Thymus (tissue), 11 donors: ENCODE measurements at regions not wholly inside any gene's neighbourhood (a gene's known extent, or its start where the extent isn't known, plus 50 kb on each side); places are given as distances from the start of the nearest gene placed in this dataset.
"Not testable (repeated sequence)": the region's sequence is repeated elsewhere in the genome, so short reads cannot be mapped to it uniquely, and the experiment has no call there.

Source experiments
- DNase-seq, 9 donors: peaks; one replicate each; pipeline ENCODE4 v3.0.0-alpha.2; 2013; ENCODE audit warnings: low spot score in 9 of 9, low read depth in 6 of 9, missing footprints in 1 of 9
- H3K27ac ChIP-seq, 2 donors: one replicate each; pipeline ENCODE4 v1.5.1; 2013; ENCODE audit warnings: control low read depth in 1 of 2, low read depth in 1 of 2, low read length in 1 of 2, mild to moderate bottlenecking in 1 of 2, moderate library complexity in 1 of 2
- H3K27me3 ChIP-seq, 2 donors: one replicate each; pipeline ENCODE4 v1.5.1; 2013; ENCODE audit warnings: low read length in 1 of 2; ENCODE audit not compliant: control insufficient read depth in 2 of 2, insufficient read depth in 1 of 2
- H3K36me3 ChIP-seq, 2 donors: one replicate each; pipeline ENCODE4 v1.5.1; 2013; ENCODE audit warnings: low read length in 1 of 2, mild to moderate bottlenecking in 1 of 2, moderate library complexity in 1 of 2; ENCODE audit not compliant: control insufficient read depth in 2 of 2, insufficient read depth in 2 of 2
- H3K4me1 ChIP-seq, 2 donors: one replicate each; pipeline ENCODE4 v1.5.1; 2013; ENCODE audit warnings: low read length in 2 of 2; ENCODE audit not compliant: control insufficient read depth in 2 of 2, insufficient read depth in 2 of 2
- H3K4me3 ChIP-seq, 2 donors: one replicate each; pipeline ENCODE4 v1.5.1; 2013; ENCODE audit warnings: low read length in 2 of 2, control low read depth in 1 of 2, mild to moderate bottlenecking in 1 of 2
- H3K9me3 ChIP-seq, 2 donors: one replicate each; pipeline ENCODE4 v1.5.1; 2013; ENCODE audit warnings: low read length in 1 of 2, mild to moderate bottlenecking in 1 of 2; ENCODE audit not compliant: control insufficient read depth in 2 of 2, insufficient read depth in 1 of 2
- WGBS: extraction: QIAGEN DNeasy Blood & Tissue Kit; methylation state at CpG from one replicate; pipeline ENCODE4 v1.1.7; 2013; 5-methylcytosine and 5-hydroxymethylcytosine counted together
- donor health status: healthy.

GRCh38 chr6:121895731-121896130 lies 460.3 kb downstream of the GJA1 start:
- WGBS, result 82% methylated on average over 5 of the region's 5 CpGs
- not testable (repeated sequence) for H3K9me3 ChIP-seq, H3K36me3 ChIP-seq, H3K27me3 ChIP-seq, H3K4me3 ChIP-seq, H3K27ac ChIP-seq, H3K4me1 ChIP-seq, DNase-seq

DNA sequence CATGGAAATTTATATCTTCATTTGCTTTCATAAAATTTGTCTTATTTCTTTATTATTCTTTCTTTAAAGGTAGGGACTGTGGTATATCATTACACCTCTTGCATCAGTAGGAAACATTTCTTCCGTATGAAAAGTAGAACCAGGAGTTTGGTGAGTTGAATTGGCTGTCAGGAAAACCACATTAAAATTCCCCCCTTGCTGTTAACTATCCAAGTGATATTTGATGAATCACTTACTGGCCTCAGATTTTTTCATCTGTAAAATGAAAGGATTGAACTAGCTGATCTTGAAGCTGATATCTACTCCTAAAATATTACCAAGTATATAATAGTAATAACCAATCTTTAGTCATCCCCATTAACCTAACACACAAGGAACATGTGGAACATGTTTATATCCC lies 460.9 kb downstream of the GJA1 start:
- no peak overlapping the region for H3K4me3 ChIP-seq
- H3K4me1 ChIP-seq, result no peaks in the 10 kb centered on the region
- H3K27me3 ChIP-seq, result no peaks in the 10 kb centered on the region
- no peaks in the 10 kb centered on the region for H3K36me3 ChIP-seq
- no peak for DNase-seq
- 90% methylated on average over 1 of the region's 1 CpG for WGBS
- H3K9me3 ChIP-seq, result no peaks in the 10 kb centered on the region
- H3K27ac ChIP-seq, result no peak overlapping the region

DNA sequence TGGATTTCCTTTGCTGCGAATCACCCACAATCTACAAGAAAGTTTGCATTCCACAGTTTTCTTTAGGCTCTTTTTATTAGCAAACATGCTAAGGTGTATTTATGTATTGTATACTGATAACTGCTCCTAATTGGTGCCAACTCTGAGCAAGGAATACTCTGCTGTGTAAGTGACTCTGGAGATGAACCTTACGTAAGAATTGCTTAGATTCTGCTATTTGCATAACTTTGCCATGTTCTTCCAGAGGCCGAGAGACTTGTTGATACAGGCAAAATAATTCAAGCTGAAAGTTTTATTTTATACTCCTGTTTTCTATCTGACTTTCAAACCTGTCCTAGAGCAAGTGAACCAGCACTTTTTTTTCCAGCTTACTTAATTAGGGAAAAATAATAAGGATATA lies 461.3 kb downstream of the GJA1 start:
- WGBS, result 95% methylated on average over 3 of the region's 3 CpGs
- no peak overlapping the region for H3K27ac ChIP-seq
- no peaks in the 10 kb centered on the region for H3K4me1 ChIP-seq
- no peaks in the 10 kb centered on the region for H3K27me3 ChIP-seq
- H3K4me3 ChIP-seq, result no peak overlapping the region
- no peak for DNase-seq
- H3K36me3 ChIP-seq, result no peaks in the 10 kb centered on the region
- no peaks in the 10 kb centered on the region for H3K9me3 ChIP-seq

GRCh38 chr6:121897337-121897760 lies 461.9 kb downstream of the GJA1 start:
- DNase-seq, result peak in 1 of 9 donors; percentile 16
- H3K4me1 ChIP-seq, result no peaks in the 10 kb centered on the region
- no peaks in the 10 kb centered on the region for H3K27me3 ChIP-seq
- no peak overlapping the region for H3K27ac ChIP-seq
- no peaks in the 10 kb centered on the region for H3K9me3 ChIP-seq
- H3K36me3 ChIP-seq, result no peaks in the 10 kb centered on the region
- WGBS, result 95% methylated on average over 1 of the region's 1 CpG
- H3K4me3 ChIP-seq, result no peak overlapping the region

DNA sequence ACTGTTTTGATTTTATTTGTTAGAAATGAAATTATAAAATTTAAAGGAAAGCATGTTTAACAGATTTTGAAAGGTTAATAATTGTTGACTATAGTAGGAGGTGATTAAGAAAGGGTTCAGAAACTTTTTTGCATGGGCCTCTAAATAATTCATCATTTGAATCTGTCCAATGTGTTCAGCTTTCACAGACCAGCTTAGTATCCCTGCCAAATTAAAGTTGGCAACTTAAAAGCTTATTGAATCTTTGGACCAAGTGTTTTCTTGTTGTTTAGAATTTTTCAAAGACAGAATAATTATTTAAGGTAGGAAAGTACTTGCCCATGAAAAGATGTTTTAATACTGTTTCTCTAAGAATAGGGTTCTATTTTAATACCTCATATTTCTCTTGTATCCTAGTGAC lies 466.0 kb downstream of the GJA1 start:
- no peak overlapping the region for H3K4me3 ChIP-seq
- no peaks in the 10 kb centered on the region for H3K4me1 ChIP-seq
- no peak overlapping the region for H3K27ac ChIP-seq
- H3K36me3 ChIP-seq, result no peaks in the 10 kb centered on the region
- H3K9me3 ChIP-seq, result no peaks in the 10 kb centered on the region
- H3K27me3 ChIP-seq, result no peaks in the 10 kb centered on the region
- DNase-seq, result no peak

- Histone ChIP-seq H3K27me3 (no peaks in the 10 kb centered on the region), H3K36me3 (no peaks in the 10 kb centered on the region), H3K9me3 (no peaks in the 10 kb centered on the region), H3K27ac (no peak overlapping the region), H3K4me3 (no peak overlapping the region), H3K4me1 (no peaks in the 10 kb centered on the region)
- WGBS, result 83% methylated on average over 4 of the region's 4 CpGs
- no peak for DNase-seq
Measured at GRCh38 chr6:121904559-121904958, 469.1 kb downstream of the GJA1 start.

- H3K27me3 ChIP-seq, result no peaks in the 10 kb centered on the region
- WGBS, result 84% methylated on average over 1 of the region's 1 CpG
Measured at GRCh38 chr6:121912905-121913304, 477.5 kb downstream of the GJA1 start.

GRCh38 chr6:121917263-121917829 lies 481.9 kb downstream of the GJA1 start:
- Histone ChIP-seq H3K27ac (no peak overlapping the region), H3K36me3 (no peaks in the 10 kb centered on the region), H3K27me3 (no peaks in the 10 kb centered on the region), H3K4me3 (no peak overlapping the region), H3K4me1 (no peaks in the 10 kb centered on the region), H3K9me3 (no peaks in the 10 kb centered on the region)
- 91% methylated on average over 3 of the region's 3 CpGs for WGBS
- DNase-seq, result no peak

More at GRCh38 chr6:121912905-121913304, 477.5 kb downstream of the GJA1 start:
- Histone ChIP-seq H3K4me1 (no peaks in the 10 kb centered on the region), H3K27ac (no peak overlapping the region), H3K9me3 (peaks cover 0 to 7% of the 10 kb centered on the region in 2 donors), H3K36me3 (no peaks in the 10 kb centered on the region), H3K4me3 (no peak overlapping the region)
- no peak for DNase-seq

DNA sequence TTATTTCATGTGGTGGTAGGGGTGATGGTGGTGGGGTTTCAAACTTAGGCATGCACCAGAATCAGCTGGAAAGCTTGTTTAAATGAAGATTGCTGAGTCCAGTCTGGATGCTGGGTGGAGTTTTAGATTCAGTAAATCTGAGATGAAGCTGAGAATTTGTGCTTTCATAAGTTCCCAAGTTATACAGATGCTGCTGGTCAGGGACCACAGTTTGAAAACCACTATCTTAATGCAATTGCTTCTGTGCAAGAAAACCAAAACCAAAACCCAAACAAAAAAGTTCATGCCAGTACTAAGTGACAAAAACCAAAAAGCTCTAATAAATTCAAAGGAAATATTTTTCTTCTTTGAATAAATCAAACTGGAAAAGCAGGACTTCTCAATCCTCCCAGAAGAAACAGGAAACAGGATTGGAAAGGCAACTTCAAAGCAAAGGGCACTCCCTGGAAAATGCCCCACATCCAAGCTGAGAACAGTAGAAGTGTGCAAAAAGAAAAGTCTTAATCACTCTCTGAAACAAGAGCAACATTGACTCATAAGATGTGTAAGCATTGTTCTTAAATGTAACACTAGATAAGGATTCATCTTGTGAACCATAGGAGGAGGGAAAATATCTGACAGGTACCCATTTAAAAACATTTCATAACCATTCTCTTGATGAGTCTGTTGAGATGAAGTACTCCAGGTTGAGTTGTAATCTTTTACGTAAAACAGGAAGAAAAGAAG lies 481.5 kb upstream of the HSF2 start:
- no peaks in the 10 kb centered on the region for H3K36me3 ChIP-seq
- H3K27me3 ChIP-seq, result no peaks in the 10 kb centered on the region
- DNase-seq, result no peak
- no peak overlapping the region for H3K4me3 ChIP-seq
- no peaks in the 10 kb centered on the region for H3K9me3 ChIP-seq
- no peak overlapping the region for H3K27ac ChIP-seq
- WGBS, result 96% methylated on average over 1 of the region's 1 CpG
- H3K4me1 ChIP-seq, result no peaks in the 10 kb centered on the region
